Fibroblast of mammary gland (primary cell): ENCODE measurements at regions not wholly inside any gene's neighbourhood (a gene's known extent, or its start where the extent isn't known, plus 50 kb on each side); places are given as distances from the start of the nearest gene placed in this dataset.

Experiments used
- DNase-seq: peaks from one replicate; pipeline ENCODE4 v3.0.0-alpha.2; 2010; ENCODE audit warnings: low read depth
- H3K4me3 ChIP-seq: 2 replicates; pipeline ENCODE4 v1.5.1; 2011; ENCODE audit warnings: low read depth, mild to moderate bottlenecking, low read length, moderate library complexity; ENCODE audit not compliant: control insufficient read depth
- TF ChIP-seq, protein P1 (sequence below): conservative IDR thresholded peaks from 2 replicates; pipeline ENCODE4 v1.5.1; 2011; ENCODE audit warnings: low read depth, low read length, inconsistent platforms; ENCODE audit not compliant: control insufficient read depth, insufficient read depth

DNA sequence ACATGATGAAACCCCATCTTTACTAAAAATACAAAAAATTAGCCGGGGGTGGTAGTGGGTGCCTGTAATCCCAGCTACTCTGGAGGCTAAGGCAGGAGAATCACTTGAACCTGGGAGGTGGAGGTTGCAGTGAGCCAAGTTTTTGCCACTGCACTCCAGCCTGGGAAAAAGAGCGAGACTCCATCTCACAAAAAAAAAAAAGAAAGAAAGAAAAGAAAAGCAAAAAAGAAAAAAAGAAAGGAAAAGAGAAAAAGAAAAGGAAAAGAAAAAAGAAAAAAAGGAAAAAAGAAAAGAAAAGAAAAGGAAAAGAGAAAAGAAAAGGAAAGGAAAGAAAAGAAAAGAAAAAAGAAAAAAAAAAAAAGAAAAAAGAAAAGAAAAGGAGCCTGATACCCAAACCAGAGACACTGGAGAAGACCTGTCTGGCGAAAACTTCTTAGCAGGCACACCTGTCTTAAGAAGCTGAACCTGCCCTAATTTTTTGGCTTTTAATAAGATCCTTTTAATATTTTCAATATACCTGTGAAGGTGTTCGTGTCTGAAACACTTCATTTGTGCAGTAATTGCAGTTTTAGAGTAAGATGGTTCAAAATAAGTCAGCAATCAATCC is 164.7 kb upstream of the IRX2 start:
- TF ChIP-seq, protein P1, sequence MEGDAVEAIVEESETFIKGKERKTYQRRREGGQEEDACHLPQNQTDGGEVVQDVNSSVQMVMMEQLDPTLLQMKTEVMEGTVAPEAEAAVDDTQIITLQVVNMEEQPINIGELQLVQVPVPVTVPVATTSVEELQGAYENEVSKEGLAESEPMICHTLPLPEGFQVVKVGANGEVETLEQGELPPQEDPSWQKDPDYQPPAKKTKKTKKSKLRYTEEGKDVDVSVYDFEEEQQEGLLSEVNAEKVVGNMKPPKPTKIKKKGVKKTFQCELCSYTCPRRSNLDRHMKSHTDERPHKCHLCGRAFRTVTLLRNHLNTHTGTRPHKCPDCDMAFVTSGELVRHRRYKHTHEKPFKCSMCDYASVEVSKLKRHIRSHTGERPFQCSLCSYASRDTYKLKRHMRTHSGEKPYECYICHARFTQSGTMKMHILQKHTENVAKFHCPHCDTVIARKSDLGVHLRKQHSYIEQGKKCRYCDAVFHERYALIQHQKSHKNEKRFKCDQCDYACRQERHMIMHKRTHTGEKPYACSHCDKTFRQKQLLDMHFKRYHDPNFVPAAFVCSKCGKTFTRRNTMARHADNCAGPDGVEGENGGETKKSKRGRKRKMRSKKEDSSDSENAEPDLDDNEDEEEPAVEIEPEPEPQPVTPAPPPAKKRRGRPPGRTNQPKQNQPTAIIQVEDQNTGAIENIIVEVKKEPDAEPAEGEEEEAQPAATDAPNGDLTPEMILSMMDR = no peak
- DNase-seq = no peak

DNA sequence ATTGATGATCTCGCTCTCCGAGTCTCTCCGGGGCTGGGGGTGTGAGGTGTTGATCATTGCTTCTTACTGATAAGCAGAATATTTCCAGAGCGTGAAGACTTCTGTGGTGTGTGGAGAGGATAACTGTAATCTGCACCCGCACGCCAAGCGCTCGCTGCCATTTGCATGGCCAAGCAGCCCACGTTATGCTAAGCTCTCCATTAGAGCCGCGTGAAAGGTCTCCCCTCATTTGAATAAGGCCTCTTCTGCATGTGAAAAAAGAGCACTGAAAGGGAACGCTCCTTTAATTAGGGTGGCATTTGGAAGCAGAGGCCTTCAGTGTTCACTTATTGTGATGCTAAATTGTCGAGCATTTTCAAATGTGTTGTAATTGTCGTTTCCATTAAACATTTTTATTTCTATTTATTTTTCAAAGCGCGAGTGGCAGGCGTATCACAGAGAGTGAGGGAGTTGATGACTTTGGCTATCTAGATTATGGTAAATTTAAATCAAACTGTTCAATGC is 163.6 kb upstream of the IRX2 start:
- TF ChIP-seq, protein P1 = no peak
- no peak for DNase-seq
- no peak overlapping the region for H3K4me3 ChIP-seq

More for the DNA sequence above, 164.7 kb upstream of the IRX2 start:
- no peak overlapping the region for H3K4me3 ChIP-seq

DNA sequence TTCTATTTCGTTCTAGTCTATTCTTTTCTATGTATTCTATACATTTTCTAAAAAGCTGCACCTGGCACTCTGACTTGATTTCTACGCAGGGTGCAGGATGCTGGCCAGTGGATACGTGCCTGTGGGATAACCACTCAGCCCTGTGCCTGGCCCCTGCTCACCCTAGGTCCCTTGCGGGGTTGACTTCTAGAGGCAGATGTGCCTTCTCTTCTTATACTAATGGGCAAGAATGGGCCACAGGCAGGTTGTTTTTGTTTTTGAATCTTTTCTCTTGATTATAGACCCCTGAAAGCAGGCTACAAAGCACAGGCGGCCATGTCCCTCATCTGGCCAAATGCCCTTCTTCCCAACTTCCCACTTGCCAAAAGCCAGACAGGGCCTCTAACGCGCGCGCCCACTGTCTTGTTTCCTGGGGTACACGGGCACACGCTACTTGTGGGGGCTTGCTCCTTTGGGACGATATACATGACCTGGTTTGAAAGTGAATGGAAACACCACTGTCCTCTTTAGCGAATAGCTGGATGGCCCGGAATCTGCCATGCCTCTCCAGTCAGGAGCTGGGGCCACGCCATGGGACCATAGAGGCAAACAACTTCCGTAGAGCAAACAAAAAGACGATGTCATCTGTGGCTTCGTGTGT is 162.7 kb upstream of the IRX2 start:
- TF ChIP-seq, protein P1 = no peak

DNA sequence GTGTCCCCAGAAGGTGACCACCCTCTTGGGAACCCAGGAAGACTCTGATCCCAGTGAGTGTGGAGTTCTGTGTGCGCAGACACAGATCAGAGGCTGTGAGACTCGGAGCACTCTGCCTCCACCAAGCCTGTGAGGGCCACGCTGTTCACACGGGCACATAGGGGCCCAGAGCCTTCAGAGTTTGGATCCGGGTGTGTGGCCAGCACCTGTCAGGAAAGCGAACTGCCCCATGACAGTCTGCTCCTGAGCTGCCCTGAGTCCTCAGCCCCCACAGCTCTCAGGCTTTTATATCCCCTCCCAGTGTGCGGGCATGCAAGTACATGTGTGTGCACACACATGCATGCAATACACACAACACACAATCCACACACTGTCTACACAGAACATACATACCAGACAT is 161.8 kb upstream of the IRX2 start:
- no peak overlapping the region for H3K4me3 ChIP-seq
- TF ChIP-seq, protein P1 = no peak

More for the DNA sequence above, 162.7 kb upstream of the IRX2 start:
- no peak for DNase-seq
- H3K4me3 ChIP-seq = no peak overlapping the region

DNA sequence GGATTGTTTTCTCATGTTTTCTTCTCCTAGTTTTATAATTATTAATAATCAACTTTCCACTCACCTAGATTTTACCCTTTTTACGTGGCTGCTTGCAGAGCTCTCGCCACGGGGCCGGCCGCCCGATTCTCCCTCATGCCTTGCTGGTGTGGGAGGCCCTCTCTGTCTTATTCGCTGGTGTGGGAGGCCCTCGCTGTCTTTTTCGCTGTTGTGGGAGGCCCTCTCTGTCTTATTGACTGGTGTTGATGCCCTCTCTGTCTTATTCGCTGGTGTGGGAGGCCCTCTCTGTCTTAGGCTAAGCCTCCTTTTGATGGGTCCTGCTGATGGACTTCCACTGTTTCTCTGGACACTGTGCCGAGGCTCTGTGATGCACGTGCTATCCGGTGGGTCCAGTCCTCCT is 161.3 kb upstream of the IRX2 start:
- H3K4me3 ChIP-seq = no peak overlapping the region
- TF ChIP-seq, protein P1 = no peak
- DNase-seq = no peak

More for the DNA sequence above, 161.8 kb upstream of the IRX2 start:
- DNase-seq = no peak

DNA sequence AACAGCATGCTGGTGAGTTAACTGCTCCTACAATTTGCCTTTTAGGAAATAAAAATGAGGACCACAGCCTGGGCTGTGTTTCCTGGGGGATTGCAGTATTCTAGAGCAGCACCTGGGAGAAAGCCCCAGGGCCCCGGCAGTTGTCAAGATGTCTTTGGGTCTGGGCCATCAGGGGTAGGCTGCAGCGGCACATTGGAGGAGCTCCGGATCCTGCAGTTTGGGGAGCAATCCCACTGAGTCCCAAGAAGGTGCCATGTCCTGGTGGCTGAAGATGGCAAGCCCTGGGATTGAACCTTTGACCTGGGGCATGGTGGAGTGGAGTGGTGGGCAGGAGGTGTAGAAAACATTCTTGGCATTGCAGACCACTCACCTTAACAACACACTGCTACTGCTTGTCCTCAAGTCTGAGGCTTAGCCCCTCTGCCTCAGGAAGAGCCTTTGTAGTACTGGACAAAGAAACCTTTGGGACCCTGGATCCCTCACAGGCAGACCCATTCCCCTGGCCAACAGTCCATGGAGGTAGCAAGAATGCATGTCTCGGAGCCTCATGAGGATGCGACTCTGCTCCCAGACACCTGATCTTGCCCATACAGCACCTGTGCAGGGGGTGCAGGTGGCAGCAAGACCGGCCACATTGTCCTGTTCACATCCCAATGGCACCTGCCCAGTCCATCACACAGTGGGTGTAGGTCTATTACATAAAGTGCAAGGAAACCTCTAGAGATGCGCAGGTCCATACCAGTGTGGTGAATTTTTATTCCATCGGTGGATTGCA is 159.1 kb upstream of the IRX2 start:
- no peak for DNase-seq
- H3K4me3 ChIP-seq = no peak overlapping the region

More for the DNA sequence above, 159.1 kb upstream of the IRX2 start:
- TF ChIP-seq, protein P1 = no peak
